WTC11 (cell line): ENCODE measurements at regions not wholly inside any gene's neighbourhood (a gene's known extent, or its start where the extent isn't known, plus 50 kb on each side); places are given as distances from the start of the nearest gene placed in this dataset.

Experiments used
- ATAC-seq: fragments of 200-7000 bp; cut with Tn5 transposase; 2 replicates; pipeline ENCODE4 v1.10.0; 2021; ENCODE audit warnings: mild to moderate bottlenecking, moderate library complexity
- CTCF ChIA-PET: fragments of 300-600 bp; sonication (Branson Sonifier 250); formaldehyde crosslinking; loops from one replicate; lab custom pipeline; 2021; ENCODE audit warnings: antibody characterized with exemption; lab: Charles Lee
- POLR2A ChIA-PET: fragments of 350-600 bp; sonication (Branson Sonifier 250); formaldehyde crosslinking; loops from one replicate; lab custom pipeline; 2021; ENCODE audit warnings: antibody characterized with exemption; lab: Charles Lee
- DNase-seq: peaks from one replicate; pipeline ENCODE4 v3.0.0; 2021; ENCODE audit warnings: low spot score
- H3K27ac Mint-ChIP-seq: 2 replicates; pipeline ENCODE4 v1.8.0; 2021; ENCODE audit warnings: mixed read lengths
- H3K27me3 Mint-ChIP-seq: 2 replicates; pipeline ENCODE4 v1.8.0; 2021; ENCODE audit warnings: low read depth, mild to moderate bottlenecking, moderate library complexity, mixed read lengths
- H3K36me3 Mint-ChIP-seq: 2 replicates; pipeline ENCODE4 v1.8.0; 2021; ENCODE audit warnings: mixed read lengths
- H3K4me1 Mint-ChIP-seq: 2 replicates; pipeline ENCODE4 v1.8.0; 2022; ENCODE audit warnings: mixed read lengths
- H3K4me3 Mint-ChIP-seq: 2 replicates; pipeline ENCODE4 v1.8.0; 2021; ENCODE audit warnings: mild to moderate bottlenecking, moderate library complexity, mixed read lengths
- H3K9me3 Mint-ChIP-seq: 2 replicates; pipeline ENCODE4 v1.8.0; 2021; ENCODE audit warnings: mixed read lengths
- ARID4B ChIP-seq: sonication (generic); formaldehyde crosslinking; IDR thresholded peaks from 2 replicates; pipeline ENCODE4 v1.8.0; 2023; ENCODE audit warnings: missing genetic modification reagents, mild to moderate bottlenecking, borderline replicate concordance
- CBFB ChIP-seq: sonication (generic); formaldehyde crosslinking; IDR thresholded peaks from 2 replicates; pipeline ENCODE4 v1.8.1; 2022; ENCODE audit warnings: mild to moderate bottlenecking, low read depth, missing genetic modification reagents
- CREM ChIP-seq: sonication (generic); formaldehyde crosslinking; IDR thresholded peaks from 2 replicates; pipeline ENCODE4 v1.8.1; 2022; ENCODE audit warnings: mild to moderate bottlenecking, missing genetic modification reagents, moderate library complexity
- ELF4 ChIP-seq: sonication (generic); formaldehyde crosslinking; IDR thresholded peaks from 2 replicates; pipeline ENCODE4 v1.8.1; 2022; ENCODE audit warnings: low read depth, mild to moderate bottlenecking, moderate library complexity, missing genetic modification reagents
- EMX1 ChIP-seq: fragments of 250-450 bp; sonication (Bioruptor Pico); IDR thresholded peaks from 2 replicates; pipeline ENCODE4 v1.8.0; 2021; ENCODE audit warnings: mild to moderate bottlenecking
- ESRRA ChIP-seq: sonication (generic); formaldehyde crosslinking; IDR thresholded peaks from 2 replicates; pipeline ENCODE4 v1.8.1; 2022; ENCODE audit warnings: mild to moderate bottlenecking, missing genetic modification reagents, borderline replicate concordance
- GTF2I ChIP-seq: fragments of 250-450 bp; sonication (Bioruptor Pico); conservative IDR thresholded peaks from 2 replicates; pipeline ENCODE4 v1.4.0; 2021; ENCODE audit warnings: mild to moderate bottlenecking
- IRF1 ChIP-seq: sonication (generic); formaldehyde crosslinking; IDR thresholded peaks from 2 replicates; pipeline ENCODE4 v1.8.0; 2023; ENCODE audit warnings: missing genetic modification reagents
- IRF2 ChIP-seq: sonication (generic); formaldehyde crosslinking; IDR thresholded peaks from 2 replicates; pipeline ENCODE4 v1.8.0; 2022; ENCODE audit warnings: low read depth, missing genetic modification reagents, borderline replicate concordance
- JAZF1 ChIP-seq: fragments of 250-450 bp; sonication (Bioruptor Pico); IDR thresholded peaks from 2 replicates; pipeline ENCODE4 v1.9.0; 2021; ENCODE audit warnings: moderate library complexity, mild to moderate bottlenecking, inconsistent platforms
- JUN ChIP-seq: sonication (generic); formaldehyde crosslinking; IDR thresholded peaks from 2 replicates; pipeline ENCODE4 v1.8.0; 2023; ENCODE audit warnings: mild to moderate bottlenecking, missing genetic modification reagents
- KAT7 ChIP-seq: sonication (generic); formaldehyde crosslinking; IDR thresholded peaks from 2 replicates; pipeline ENCODE4 v1.8.1; 2023; ENCODE audit warnings: missing genetic modification reagents, mild to moderate bottlenecking, borderline replicate concordance
- MXD4 ChIP-seq: fragments of 250-450 bp; sonication (Bioruptor Pico); IDR thresholded peaks from 2 replicates; pipeline ENCODE4 v1.8.0; 2021; ENCODE audit warnings: mild to moderate bottlenecking, moderate library complexity, borderline replicate concordance
- NFATC4 ChIP-seq: fragments of 250-450 bp; sonication (Bioruptor Pico); IDR thresholded peaks from 2 replicates; pipeline ENCODE4 v1.9.0; 2021; ENCODE audit warnings: mild to moderate bottlenecking
- NFE2L1 ChIP-seq: sonication (generic); formaldehyde crosslinking; IDR thresholded peaks from 2 replicates; pipeline ENCODE4 v1.8.1; 2023; ENCODE audit warnings: missing genetic modification reagents
- NR1H2 ChIP-seq: sonication (generic); formaldehyde crosslinking; IDR thresholded peaks from 2 replicates; pipeline ENCODE4 v1.9.0; 2021; ENCODE audit warnings: mild to moderate bottlenecking, moderate library complexity, missing genetic modification reagents
- NR2C2 ChIP-seq: sonication (generic); formaldehyde crosslinking; IDR thresholded peaks from 2 replicates; pipeline ENCODE4 v1.8.0; 2022; ENCODE audit warnings: mild to moderate bottlenecking, missing genetic modification reagents
- OVOL2 ChIP-seq: fragments of 250-450 bp; sonication (Bioruptor Pico); IDR thresholded peaks from 2 replicates; pipeline ENCODE4 v1.9.0; 2021; ENCODE audit warnings: mild to moderate bottlenecking, borderline replicate concordance
- SOX15 ChIP-seq: fragments of 250-450 bp; sonication (Bioruptor Pico); IDR thresholded peaks from 2 replicates; pipeline ENCODE4 v1.9.0; 2021; ENCODE audit warnings: mild to moderate bottlenecking
- SP1 ChIP-seq: sonication (generic); formaldehyde crosslinking; conservative IDR thresholded peaks from 2 replicates; pipeline ENCODE4 v1.8.1; 2022; ENCODE audit warnings: missing genetic modification reagents
- TCF7 ChIP-seq: sonication (generic); formaldehyde crosslinking; IDR thresholded peaks from 2 replicates; pipeline ENCODE4 v1.8.0; 2022; ENCODE audit warnings: mild to moderate bottlenecking, low read depth, missing genetic modification reagents, moderate library complexity
- TEAD1 ChIP-seq: sonication (generic); formaldehyde crosslinking; IDR thresholded peaks from 2 replicates; pipeline ENCODE4 v1.8.0; 2022; ENCODE audit warnings: mild to moderate bottlenecking, missing genetic modification reagents
- TP53 ChIP-seq: sonication (generic); formaldehyde crosslinking; IDR thresholded peaks from 2 replicates; pipeline ENCODE4 v1.8.1; 2023; ENCODE audit warnings: mild to moderate bottlenecking, missing genetic modification reagents
- ZNF121 ChIP-seq: sonication (generic); formaldehyde crosslinking; IDR thresholded peaks from 2 replicates; pipeline ENCODE4 v1.8.0; 2023; ENCODE audit warnings: missing genetic modification reagents
- ZNF416 ChIP-seq: fragments of 250-450 bp; sonication (Bioruptor Pico); IDR thresholded peaks from 2 replicates; pipeline ENCODE4 v1.9.0; 2021; ENCODE audit warnings: mild to moderate bottlenecking, inconsistent platforms
- ZNF512 ChIP-seq: sonication (generic); formaldehyde crosslinking; IDR thresholded peaks from 2 replicates; pipeline ENCODE4 v1.8.1; 2022; ENCODE audit warnings: missing genetic modification reagents, borderline replicate concordance
- TF ChIP-seq, protein P1 (sequence below): fragments of 250-450 bp; sonication (Bioruptor Pico); IDR thresholded peaks from 2 replicates; pipeline ENCODE4 v1.9.0; 2021; ENCODE audit warnings: mild to moderate bottlenecking
- TF ChIP-seq, protein P2 (sequence below): fragments of 200-600 bp; IDR thresholded peaks from 2 replicates; pipeline ENCODE4 v1.8.0; 2022; ENCODE audit warnings: antibody characterized with exemption
- TF ChIP-seq, protein P3 (sequence below): sonication (generic); formaldehyde crosslinking; IDR thresholded peaks from 2 replicates; pipeline ENCODE4 v1.8.0; 2022; ENCODE audit warnings: mild to moderate bottlenecking, missing genetic modification reagents

DNA sequence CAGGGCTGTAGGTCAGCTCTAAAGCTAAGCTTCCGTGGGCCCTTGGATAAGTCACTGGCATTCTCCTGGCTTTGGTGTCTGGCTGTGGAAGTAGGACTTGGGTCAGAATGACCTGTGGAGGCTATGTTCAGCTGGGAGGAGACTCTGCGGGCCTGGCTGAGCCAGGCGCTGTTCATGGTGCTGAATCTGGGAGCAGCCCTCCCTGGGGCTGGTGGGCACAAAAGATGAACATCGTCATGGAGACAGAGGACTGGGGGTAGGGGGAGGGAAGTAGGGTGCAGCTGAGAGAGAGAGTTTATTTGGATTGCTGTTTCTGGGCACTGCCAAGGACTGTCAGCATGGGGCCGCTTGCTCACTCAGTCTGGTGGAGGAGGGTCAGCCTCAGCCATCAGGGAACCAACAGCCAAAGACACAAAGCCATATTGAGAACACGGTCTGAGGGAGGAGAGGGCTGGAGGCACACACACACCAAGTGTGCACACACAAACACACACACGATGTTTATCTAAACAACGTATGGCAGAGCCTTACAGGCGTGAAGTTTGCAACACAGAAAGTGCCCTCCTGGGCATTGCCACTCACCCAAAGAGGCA lies 120.7 kb upstream of the LINGO1 start:
- Mint-ChIP-seq H3K4me1 (peaks cover 8% of the 10 kb centered on the region), H3K9me3 (no peaks in the 10 kb centered on the region), H3K4me3 (no peak overlapping the region), H3K27me3 (peaks cover 39% of the 10 kb centered on the region), H3K36me3 (no peaks in the 10 kb centered on the region), H3K27ac (no peak overlapping the region)
- peak; percentile 80 for DNase-seq
- ChIA-PET CTCF (interaction anchor here (0.8 to 1.2 kb wide), 4 partner anchors 31 to 120 kb away, joined by 3 to 6 read pairs (median 4); no protein-coding TSS in a partner anchor), POLR2A (interaction anchor here (0.6 kb wide), 1 partner anchor 9 kb away, joined by 4 read pairs; no protein-coding TSS in a partner anchor)
- peak; percentile 68 for ATAC-seq
- TF ChIP-seq CREM (CRISPR knock-in tag), result 0 out of 2 replicates have a peak, but pooled peaks have one; percentile 29
- no peak for TF ChIP-seq SOX15 (CRISPR knock-in tag)
- TF ChIP-seq, protein P1, sequence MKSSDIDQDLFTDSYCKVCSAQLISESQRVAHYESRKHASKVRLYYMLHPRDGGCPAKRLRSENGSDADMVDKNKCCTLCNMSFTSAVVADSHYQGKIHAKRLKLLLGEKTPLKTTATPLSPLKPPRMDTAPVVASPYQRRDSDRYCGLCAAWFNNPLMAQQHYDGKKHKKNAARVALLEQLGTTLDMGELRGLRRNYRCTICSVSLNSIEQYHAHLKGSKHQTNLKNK (CRISPR knock-in tag), result no peak
- TF ChIP-seq OVOL2 (CRISPR knock-in tag), result no peak
- TF ChIP-seq ZNF121 (CRISPR knock-in tag), result peak; percentile 86; the same call in 1 of the 2 replicates
- TF ChIP-seq NR2C2 (CRISPR knock-in tag), result no peak
- TF ChIP-seq TEAD1 (CRISPR knock-in tag), result no peak
- TF ChIP-seq, protein P2, sequence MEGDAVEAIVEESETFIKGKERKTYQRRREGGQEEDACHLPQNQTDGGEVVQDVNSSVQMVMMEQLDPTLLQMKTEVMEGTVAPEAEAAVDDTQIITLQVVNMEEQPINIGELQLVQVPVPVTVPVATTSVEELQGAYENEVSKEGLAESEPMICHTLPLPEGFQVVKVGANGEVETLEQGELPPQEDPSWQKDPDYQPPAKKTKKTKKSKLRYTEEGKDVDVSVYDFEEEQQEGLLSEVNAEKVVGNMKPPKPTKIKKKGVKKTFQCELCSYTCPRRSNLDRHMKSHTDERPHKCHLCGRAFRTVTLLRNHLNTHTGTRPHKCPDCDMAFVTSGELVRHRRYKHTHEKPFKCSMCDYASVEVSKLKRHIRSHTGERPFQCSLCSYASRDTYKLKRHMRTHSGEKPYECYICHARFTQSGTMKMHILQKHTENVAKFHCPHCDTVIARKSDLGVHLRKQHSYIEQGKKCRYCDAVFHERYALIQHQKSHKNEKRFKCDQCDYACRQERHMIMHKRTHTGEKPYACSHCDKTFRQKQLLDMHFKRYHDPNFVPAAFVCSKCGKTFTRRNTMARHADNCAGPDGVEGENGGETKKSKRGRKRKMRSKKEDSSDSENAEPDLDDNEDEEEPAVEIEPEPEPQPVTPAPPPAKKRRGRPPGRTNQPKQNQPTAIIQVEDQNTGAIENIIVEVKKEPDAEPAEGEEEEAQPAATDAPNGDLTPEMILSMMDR, result no peak
- no peak for TF ChIP-seq IRF2 (CRISPR knock-in tag)
- 0 out of 2 replicates have a peak, but pooled peaks have one; percentile 7 for TF ChIP-seq NFE2L1 (CRISPR knock-in tag)
- TF ChIP-seq NFATC4, result no peak
- no peak for TF ChIP-seq ELF4
- TF ChIP-seq CBFB (CRISPR knock-in tag), result no peak
- no peak for TF ChIP-seq NR1H2 (CRISPR knock-in tag)
- TF ChIP-seq MXD4 (CRISPR knock-in tag), result no peak
- TF ChIP-seq, protein P3, sequence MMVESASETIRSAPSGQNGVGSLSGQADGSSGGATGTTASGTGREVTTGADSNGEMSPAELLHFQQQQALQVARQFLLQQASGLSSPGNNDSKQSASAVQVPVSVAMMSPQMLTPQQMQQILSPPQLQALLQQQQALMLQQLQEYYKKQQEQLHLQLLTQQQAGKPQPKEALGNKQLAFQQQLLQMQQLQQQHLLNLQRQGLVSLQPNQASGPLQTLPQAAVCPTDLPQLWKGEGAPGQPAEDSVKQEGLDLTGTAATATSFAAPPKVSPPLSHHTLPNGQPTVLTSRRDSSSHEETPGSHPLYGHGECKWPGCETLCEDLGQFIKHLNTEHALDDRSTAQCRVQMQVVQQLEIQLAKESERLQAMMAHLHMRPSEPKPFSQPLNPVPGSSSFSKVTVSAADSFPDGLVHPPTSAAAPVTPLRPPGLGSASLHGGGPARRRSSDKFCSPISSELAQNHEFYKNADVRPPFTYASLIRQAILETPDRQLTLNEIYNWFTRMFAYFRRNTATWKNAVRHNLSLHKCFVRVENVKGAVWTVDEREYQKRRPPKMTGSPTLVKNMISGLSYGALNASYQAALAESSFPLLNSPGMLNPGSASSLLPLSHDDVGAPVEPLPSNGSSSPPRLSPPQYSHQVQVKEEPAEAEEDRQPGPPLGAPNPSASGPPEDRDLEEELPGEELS (CRISPR knock-in tag), result 0 out of 2 replicates have a peak, but pooled peaks have one; percentile 29
- no peak for TF ChIP-seq SP1 (CRISPR knock-in tag)
- peak; percentile 55; the same call in 1 of the 2 replicates for TF ChIP-seq JUN (CRISPR knock-in tag)
- TF ChIP-seq ZNF416 (CRISPR knock-in tag), result no peak
- TF ChIP-seq TP53 (CRISPR knock-in tag), result 0 out of 2 replicates have a peak, but pooled peaks have one; percentile 36
- no peak for TF ChIP-seq TCF7 (CRISPR knock-in tag)
- no peak for TF ChIP-seq GTF2I (CRISPR knock-in tag)
- 0 out of 2 replicates have a peak, but pooled peaks have one; percentile 21 for TF ChIP-seq ESRRA
- peak; percentile 62; the same call in 1 of the 2 replicates for TF ChIP-seq IRF1
- no peak for TF ChIP-seq ZNF512
- no peak for TF ChIP-seq JAZF1 (CRISPR knock-in tag)
- no peak for TF ChIP-seq KAT7 (CRISPR knock-in tag)
- 0 out of 2 replicates have a peak, but pooled peaks have one; percentile 36 for TF ChIP-seq ARID4B (CRISPR knock-in tag)
- TF ChIP-seq EMX1 (CRISPR knock-in tag), result no peak
